ENCODE measurements at regions not wholly inside any gene's neighbourhood (a gene's known extent, or its start where the extent isn't known, plus 50 kb on each side); places are given as distances from the start of the nearest gene placed in this dataset.

- TF ChIP-seq, protein P1, sequence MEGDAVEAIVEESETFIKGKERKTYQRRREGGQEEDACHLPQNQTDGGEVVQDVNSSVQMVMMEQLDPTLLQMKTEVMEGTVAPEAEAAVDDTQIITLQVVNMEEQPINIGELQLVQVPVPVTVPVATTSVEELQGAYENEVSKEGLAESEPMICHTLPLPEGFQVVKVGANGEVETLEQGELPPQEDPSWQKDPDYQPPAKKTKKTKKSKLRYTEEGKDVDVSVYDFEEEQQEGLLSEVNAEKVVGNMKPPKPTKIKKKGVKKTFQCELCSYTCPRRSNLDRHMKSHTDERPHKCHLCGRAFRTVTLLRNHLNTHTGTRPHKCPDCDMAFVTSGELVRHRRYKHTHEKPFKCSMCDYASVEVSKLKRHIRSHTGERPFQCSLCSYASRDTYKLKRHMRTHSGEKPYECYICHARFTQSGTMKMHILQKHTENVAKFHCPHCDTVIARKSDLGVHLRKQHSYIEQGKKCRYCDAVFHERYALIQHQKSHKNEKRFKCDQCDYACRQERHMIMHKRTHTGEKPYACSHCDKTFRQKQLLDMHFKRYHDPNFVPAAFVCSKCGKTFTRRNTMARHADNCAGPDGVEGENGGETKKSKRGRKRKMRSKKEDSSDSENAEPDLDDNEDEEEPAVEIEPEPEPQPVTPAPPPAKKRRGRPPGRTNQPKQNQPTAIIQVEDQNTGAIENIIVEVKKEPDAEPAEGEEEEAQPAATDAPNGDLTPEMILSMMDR (IDR thresholded peaks at IDR 0.05), result no peak
- no peak for TF ChIP-seq POLR2A (IDR thresholded peaks at IDR 0.05)
- no peak for TF ChIP-seq POLR2AphosphoS5 (IDR thresholded peaks at IDR 0.05; ENCODE audit: insufficient read depth in 1 of 2, low read depth in 1 of 2)
Measured at GRCh38 chr3:74107451-74107850, 482.7 kb upstream of the PDZRN3 start.

Data from vagina (tissue), 2 donors.